ENCODE measurements at regions not wholly inside any gene's neighbourhood (a gene's known extent, or its start where the extent isn't known, plus 50 kb on each side); places are given as distances from the start of the nearest gene placed in this dataset.
"Not testable (repeated sequence)": the region's sequence is repeated elsewhere in the genome, so short reads cannot be mapped to it uniquely, and the experiment has no call there.

GRCh38 chr1:144101397-144102045 is 129.7 kb upstream of the FAM72C start:
- DNase-seq (ENCODE audit: low spot score): peak; percentile 2
- ChIA-PET POLR2A (ENCODE audit: low non-redundant PET) (no interaction called here), CTCF (no interaction called here)
- TF ChIP-seq CTCF (conservative IDR thresholded peaks at IDR 0.05; ENCODE audit: low read depth, low read length): no peak
- BruUV-seq (replicated peaks): no TSS peak
- Histone ChIP-seq H3K9me3 (ENCODE audit: low read depth, low read length, poor library complexity, severe bottlenecking) (peaks cover 17% of the 10 kb centered on the region), H3K27ac (ENCODE audit: low read depth, low read length, poor library complexity, severe bottlenecking) (no peak overlapping the region), H3K4me3 (ENCODE audit: low read depth, low read length, poor library complexity, severe bottlenecking) (no peak overlapping the region), H3K36me3 (ENCODE audit: insufficient read depth, low read length, poor library complexity, severe bottlenecking) (no peaks in the 10 kb centered on the region), H3K27me3 (replicated peaks; ENCODE audit: insufficient read depth, low read depth, low read length, poor library complexity) (no peaks in the 10 kb centered on the region), H3K4me1 (ENCODE audit: insufficient read depth, low read length, poor library complexity, severe bottlenecking) (no peaks in the 10 kb centered on the region)
- intact Hi-C loops (cut with micrococcal nuclease; ENCODE audit: unreplicated experiment): no loop called here

GRCh38 chr1:144077167-144077841 is 105.5 kb upstream of the FAM72C start:
- H3K27me3 ChIP-seq (replicated peaks; ENCODE audit: insufficient read depth, low read depth, low read length, poor library complexity); H3K9me3 ChIP-seq (ENCODE audit: low read depth, low read length, poor library complexity, severe bottlenecking); H3K36me3 ChIP-seq (ENCODE audit: insufficient read depth, low read length, poor library complexity, severe bottlenecking); POLR2A ChIA-PET (ENCODE audit: low non-redundant PET); intact Hi-C loops (cut with micrococcal nuclease; ENCODE audit: unreplicated experiment); H3K27ac ChIP-seq (ENCODE audit: low read depth, low read length, poor library complexity, severe bottlenecking); H3K4me1 ChIP-seq (ENCODE audit: insufficient read depth, low read length, poor library complexity, severe bottlenecking); BruUV-seq (replicated peaks): not testable (repeated sequence)
- peak; percentile 69 for TF ChIP-seq EZH2 (IDR thresholded peaks at IDR 0.05; ENCODE audit: borderline replicate concordance, low read depth, low read length, poor library complexity, severe bottlenecking)
- peak overlapping the region; percentile 60 for H3K4me3 ChIP-seq (ENCODE audit: low read depth, low read length, poor library complexity, severe bottlenecking)
- CTCF ChIA-PET: interaction anchor here (0.7 kb wide), 1 partner anchor 443 kb away, joined by 3 read pairs; no protein-coding TSS in a partner anchor
- DNase-seq (ENCODE audit: low spot score): peak; percentile 61

- H3K27ac ChIP-seq (ENCODE audit: low read depth, low read length, poor library complexity, severe bottlenecking); H3K9me3 ChIP-seq (ENCODE audit: low read depth, low read length, poor library complexity, severe bottlenecking); CTCF ChIA-PET; BruUV-seq (replicated peaks); H3K27me3 ChIP-seq (replicated peaks; ENCODE audit: insufficient read depth, low read depth, low read length, poor library complexity); H3K36me3 ChIP-seq (ENCODE audit: insufficient read depth, low read length, poor library complexity, severe bottlenecking); POLR2A ChIA-PET (ENCODE audit: low non-redundant PET); H3K4me1 ChIP-seq (ENCODE audit: insufficient read depth, low read length, poor library complexity, severe bottlenecking); intact Hi-C loops (cut with micrococcal nuclease; ENCODE audit: unreplicated experiment): not testable (repeated sequence)
- peak overlapping the region; percentile 60 for H3K4me3 ChIP-seq (ENCODE audit: low read depth, low read length, poor library complexity, severe bottlenecking)
- DNase-seq (ENCODE audit: low spot score): peak; percentile 0
Measured at GRCh38 chr1:144076646-144077045, 104.9 kb upstream of the FAM72C start.

GRCh38 chr1:144070394-144071053 is 98.7 kb upstream of the FAM72C start:
- H3K4me1 ChIP-seq (ENCODE audit: insufficient read depth, low read length, poor library complexity, severe bottlenecking); BruUV-seq (replicated peaks); CTCF ChIA-PET; H3K9me3 ChIP-seq (ENCODE audit: low read depth, low read length, poor library complexity, severe bottlenecking); POLR2A ChIA-PET (ENCODE audit: low non-redundant PET); H3K4me3 ChIP-seq (ENCODE audit: low read depth, low read length, poor library complexity, severe bottlenecking); intact Hi-C loops (cut with micrococcal nuclease; ENCODE audit: unreplicated experiment); DNase-seq (ENCODE audit: low spot score); H3K36me3 ChIP-seq (ENCODE audit: insufficient read depth, low read length, poor library complexity, severe bottlenecking); H3K27ac ChIP-seq (ENCODE audit: low read depth, low read length, poor library complexity, severe bottlenecking); H3K27me3 ChIP-seq (replicated peaks; ENCODE audit: insufficient read depth, low read depth, low read length, poor library complexity): not testable (repeated sequence)

GRCh38 chr1:144067042-144067441 is 95.3 kb upstream of the FAM72C start:
- BruUV-seq (replicated peaks); H3K27ac ChIP-seq (ENCODE audit: low read depth, low read length, poor library complexity, severe bottlenecking); CTCF ChIA-PET; intact Hi-C loops (cut with micrococcal nuclease; ENCODE audit: unreplicated experiment); H3K4me1 ChIP-seq (ENCODE audit: insufficient read depth, low read length, poor library complexity, severe bottlenecking); H3K27me3 ChIP-seq (replicated peaks; ENCODE audit: insufficient read depth, low read depth, low read length, poor library complexity); H3K36me3 ChIP-seq (ENCODE audit: insufficient read depth, low read length, poor library complexity, severe bottlenecking); DNase-seq (ENCODE audit: low spot score); POLR2A ChIA-PET (ENCODE audit: low non-redundant PET); H3K9me3 ChIP-seq (ENCODE audit: low read depth, low read length, poor library complexity, severe bottlenecking); H3K4me3 ChIP-seq (ENCODE audit: low read depth, low read length, poor library complexity, severe bottlenecking): not testable (repeated sequence)

- H3K36me3 ChIP-seq (ENCODE audit: insufficient read depth, low read length, poor library complexity, severe bottlenecking); H3K4me1 ChIP-seq (ENCODE audit: insufficient read depth, low read length, poor library complexity, severe bottlenecking); H3K9me3 ChIP-seq (ENCODE audit: low read depth, low read length, poor library complexity, severe bottlenecking); POLR2A ChIA-PET (ENCODE audit: low non-redundant PET); H3K27ac ChIP-seq (ENCODE audit: low read depth, low read length, poor library complexity, severe bottlenecking); CTCF ChIA-PET; BruUV-seq (replicated peaks); H3K4me3 ChIP-seq (ENCODE audit: low read depth, low read length, poor library complexity, severe bottlenecking); H3K27me3 ChIP-seq (replicated peaks; ENCODE audit: insufficient read depth, low read depth, low read length, poor library complexity); DNase-seq (ENCODE audit: low spot score); intact Hi-C loops (cut with micrococcal nuclease; ENCODE audit: unreplicated experiment): not testable (repeated sequence)
Measured at GRCh38 chr1:144066071-144066813, 94.5 kb upstream of the FAM72C start.
